ENCODE measurements at regions not wholly inside any gene's neighbourhood (a gene's known extent, or its start where the extent isn't known, plus 50 kb on each side); places are given as distances from the start of the nearest gene placed in this dataset.

DNA sequence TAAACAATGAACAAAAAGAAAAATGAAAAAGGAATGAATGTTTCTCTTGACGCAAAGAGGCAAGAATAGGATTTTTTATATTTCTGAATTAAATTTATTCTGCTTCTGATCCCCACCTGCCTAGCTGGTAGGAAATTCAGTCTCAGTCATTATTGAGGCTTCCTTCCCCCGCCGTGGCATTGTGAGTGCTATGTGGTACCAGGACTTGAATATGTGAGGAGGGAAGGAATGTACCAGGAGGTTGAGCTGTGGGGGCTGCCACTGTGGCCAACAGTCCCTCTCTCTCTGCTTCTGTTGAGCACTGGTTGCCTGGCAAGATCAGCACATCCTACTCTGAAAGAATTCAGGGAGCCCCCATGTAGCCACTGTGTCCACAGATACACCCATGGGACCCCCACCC, 368.1 kb upstream of the JARID2 start:
- H3K4me3 ChIP-seq (ENCODE audit: low read depth, low read length), result no peak overlapping the region
- no peaks in the 10 kb centered on the region for H3K36me3 ChIP-seq (ENCODE audit: control insufficient read depth, insufficient read depth, low read length)
- DNase-seq (ENCODE audit: low read depth in 4 of 6, low spot score in 6 of 6), result no peak
- WGBS (ENCODE audit: insufficient coverage), result no CpG with 5 or more reads among the region's 3 CpGs
- peaks cover 14% of the 10 kb centered on the region for H3K4me1 ChIP-seq (ENCODE audit: control insufficient read depth, insufficient read depth, low read length)
- no peak overlapping the region for H3K27ac ChIP-seq (ENCODE audit: low read depth, low read length)
- H3K9me3 ChIP-seq (ENCODE audit: control insufficient read depth, insufficient read depth, low read length), result no peaks in the 10 kb centered on the region
- H3K27me3 ChIP-seq (ENCODE audit: control insufficient read depth, insufficient read depth, low read length), result no peaks in the 10 kb centered on the region

DNA sequence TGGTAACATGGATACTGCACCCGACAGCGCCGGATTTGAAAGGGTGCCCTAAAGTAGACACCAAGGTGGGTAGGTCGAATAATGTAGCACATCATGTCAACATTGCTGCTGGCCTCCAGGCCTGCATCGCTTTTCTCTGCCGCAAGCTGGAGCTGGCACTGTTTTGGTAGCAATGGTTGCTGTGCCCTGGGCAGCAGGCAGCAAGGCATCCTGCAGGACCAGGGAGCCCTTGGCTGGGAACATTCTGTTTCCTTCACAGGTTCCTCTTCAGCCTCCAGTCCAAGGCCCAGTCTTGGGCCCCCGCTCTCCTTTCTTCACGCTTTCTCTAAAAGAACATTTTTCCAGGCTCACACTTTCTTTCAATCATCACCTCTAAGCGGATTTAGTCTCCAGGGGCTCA, 365.8 kb upstream of the JARID2 start:
- WGBS (ENCODE audit: insufficient coverage), result 89% methylated on average over 9 of the region's 9 CpGs
- Histone ChIP-seq H3K27ac (ENCODE audit: low read depth, low read length) (no peak overlapping the region), H3K9me3 (ENCODE audit: control insufficient read depth, insufficient read depth, low read length) (no peaks in the 10 kb centered on the region), H3K4me3 (ENCODE audit: low read depth, low read length) (no peak overlapping the region), H3K27me3 (ENCODE audit: control insufficient read depth, insufficient read depth, low read length) (no peaks in the 10 kb centered on the region), H3K4me1 (ENCODE audit: control insufficient read depth, insufficient read depth, low read length) (peaks cover 14% of the 10 kb centered on the region), H3K36me3 (ENCODE audit: control insufficient read depth, insufficient read depth, low read length) (no peaks in the 10 kb centered on the region)
- DNase-seq (ENCODE audit: low read depth in 4 of 6, low spot score in 6 of 6), result peak in 1 of 6 donors; percentile 23

DNA sequence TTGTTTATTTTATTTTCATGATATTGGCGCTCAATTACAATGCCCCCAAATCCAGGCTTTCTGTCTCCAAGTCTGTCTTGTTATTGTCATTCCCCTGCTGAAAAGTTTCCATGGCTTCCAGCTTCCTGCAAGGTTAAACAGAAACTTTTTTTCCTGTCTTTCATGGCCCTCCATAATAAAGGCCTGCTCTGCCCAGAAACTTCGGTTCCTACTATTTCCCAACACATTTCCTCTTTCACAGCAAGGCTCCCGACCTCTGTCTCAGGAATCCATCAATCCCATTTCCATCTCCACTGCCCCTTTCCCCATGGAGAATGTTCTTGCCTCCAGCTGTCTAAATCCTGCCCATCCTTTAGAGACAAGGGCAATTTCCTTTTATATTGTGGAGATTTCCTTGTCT, 365.2 kb upstream of the JARID2 start:
- WGBS (ENCODE audit: insufficient coverage), result 15% methylated on average over 3 of the region's 3 CpGs
- H3K36me3 ChIP-seq (ENCODE audit: control insufficient read depth, insufficient read depth, low read length), result no peaks in the 10 kb centered on the region
- H3K27ac ChIP-seq (ENCODE audit: low read depth, low read length), result no peak overlapping the region
- H3K9me3 ChIP-seq (ENCODE audit: control insufficient read depth, insufficient read depth, low read length), result no peaks in the 10 kb centered on the region
- no peaks in the 10 kb centered on the region for H3K27me3 ChIP-seq (ENCODE audit: control insufficient read depth, insufficient read depth, low read length)
- no peak overlapping the region for H3K4me3 ChIP-seq (ENCODE audit: low read depth, low read length)
- peak in 1 of 6 donors; percentile 40 for DNase-seq (ENCODE audit: low read depth in 4 of 6, low spot score in 6 of 6)
- H3K4me1 ChIP-seq (ENCODE audit: control insufficient read depth, insufficient read depth, low read length), result peaks cover 14% of the 10 kb centered on the region

DNA sequence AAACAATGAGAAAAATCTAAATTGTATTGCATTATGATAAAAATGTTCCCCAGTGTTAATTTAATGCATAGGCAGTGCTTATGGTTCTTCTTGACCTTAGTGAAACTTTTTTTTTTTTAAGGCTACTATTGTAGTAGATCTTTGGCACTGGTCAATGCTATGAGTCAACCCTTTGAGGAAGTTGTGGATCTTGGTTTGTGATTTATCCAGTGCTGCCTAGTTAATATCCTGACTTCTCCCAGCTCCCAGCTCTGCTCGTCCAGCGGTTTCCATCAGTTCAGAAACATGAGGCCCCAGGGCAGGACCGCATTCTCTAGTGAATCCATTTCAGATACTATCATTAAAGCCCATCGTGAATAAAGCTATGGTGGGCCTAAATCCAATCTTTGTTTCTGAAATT, 364.5 kb upstream of the JARID2 start:
- H3K27me3 ChIP-seq (ENCODE audit: control insufficient read depth, insufficient read depth, low read length), result no peaks in the 10 kb centered on the region
- no peak overlapping the region for H3K4me3 ChIP-seq (ENCODE audit: low read depth, low read length)
- H3K27ac ChIP-seq (ENCODE audit: low read depth, low read length), result no peak overlapping the region
- no peak for DNase-seq (ENCODE audit: low read depth in 4 of 6, low spot score in 6 of 6)
- WGBS (ENCODE audit: insufficient coverage), result no CpG with 5 or more reads among the region's 4 CpGs
- no peaks in the 10 kb centered on the region for H3K36me3 ChIP-seq (ENCODE audit: control insufficient read depth, insufficient read depth, low read length)
- H3K9me3 ChIP-seq (ENCODE audit: control insufficient read depth, insufficient read depth, low read length), result no peaks in the 10 kb centered on the region
- peaks cover 14% of the 10 kb centered on the region for H3K4me1 ChIP-seq (ENCODE audit: control insufficient read depth, insufficient read depth, low read length)

DNA sequence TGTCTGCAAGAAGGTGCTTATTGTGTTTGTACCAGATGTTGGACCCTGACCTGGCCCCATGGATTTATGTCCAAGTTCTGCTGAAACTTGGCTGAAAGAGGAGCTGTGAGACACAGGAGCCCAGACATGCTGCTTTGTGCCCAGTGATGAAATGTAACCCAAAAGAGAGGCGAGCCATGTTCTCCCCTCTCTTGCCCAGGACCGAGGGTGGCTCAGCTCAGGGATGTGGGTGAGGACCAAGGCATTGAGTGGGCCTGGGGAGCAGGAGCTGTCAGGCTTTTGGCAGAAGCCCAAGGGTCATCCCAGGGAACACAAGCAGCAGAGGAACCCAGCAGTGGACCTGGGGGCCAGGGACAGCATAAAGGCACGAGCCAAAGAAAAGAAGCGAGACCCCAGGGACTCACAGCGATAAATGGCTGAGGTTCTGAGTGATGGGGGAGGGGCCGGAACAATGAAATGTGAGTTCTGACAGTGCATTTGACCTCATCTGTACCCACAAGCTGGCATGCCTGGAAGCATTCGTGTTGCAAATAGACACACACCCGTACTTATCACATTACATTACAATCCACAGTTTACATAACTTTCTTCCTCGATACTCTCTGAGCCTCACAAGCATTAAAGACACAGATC, 363.4 kb upstream of the JARID2 start:
- peak in 1 of 6 donors; percentile 38 for DNase-seq (ENCODE audit: low read depth in 4 of 6, low spot score in 6 of 6)
- Histone ChIP-seq H3K4me1 (ENCODE audit: control insufficient read depth, insufficient read depth, low read length) (peaks cover 10% of the 10 kb centered on the region), H3K36me3 (ENCODE audit: control insufficient read depth, insufficient read depth, low read length) (no peaks in the 10 kb centered on the region), H3K4me3 (ENCODE audit: low read depth, low read length) (no peak overlapping the region), H3K27ac (ENCODE audit: low read depth, low read length) (no peak overlapping the region), H3K27me3 (ENCODE audit: control insufficient read depth, insufficient read depth, low read length) (no peaks in the 10 kb centered on the region), H3K9me3 (ENCODE audit: control insufficient read depth, insufficient read depth, low read length) (no peaks in the 10 kb centered on the region)
- 60% methylated on average over 6 of the region's 9 CpGs for WGBS (ENCODE audit: insufficient coverage)

DNA sequence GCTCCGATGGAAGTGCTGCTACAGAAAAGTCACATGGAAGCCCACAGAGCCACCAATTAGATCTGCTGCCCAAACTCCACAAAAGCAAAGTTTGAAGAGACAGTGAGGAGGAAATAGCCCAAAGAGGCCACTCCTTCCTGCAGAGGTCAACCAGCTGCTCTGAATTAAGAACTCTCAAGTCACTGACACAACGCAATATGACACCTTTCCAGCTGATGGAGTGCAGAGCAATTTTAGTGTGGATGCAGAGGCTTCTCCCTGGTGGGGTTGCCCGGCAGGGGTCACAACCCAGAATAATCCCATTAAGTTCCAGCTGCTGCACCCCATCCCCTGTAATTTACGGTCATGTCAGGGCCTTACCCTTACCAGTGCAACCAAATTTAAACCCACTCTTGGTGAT, 361.9 kb upstream of the JARID2 start:
- no peaks in the 10 kb centered on the region for H3K9me3 ChIP-seq (ENCODE audit: control insufficient read depth, insufficient read depth, low read length)
- DNase-seq (ENCODE audit: low read depth in 4 of 6, low spot score in 6 of 6), result peak in 1 of 6 donors; percentile 16
- WGBS (ENCODE audit: insufficient coverage), result 55% methylated on average over 2 of the region's 4 CpGs

DNA sequence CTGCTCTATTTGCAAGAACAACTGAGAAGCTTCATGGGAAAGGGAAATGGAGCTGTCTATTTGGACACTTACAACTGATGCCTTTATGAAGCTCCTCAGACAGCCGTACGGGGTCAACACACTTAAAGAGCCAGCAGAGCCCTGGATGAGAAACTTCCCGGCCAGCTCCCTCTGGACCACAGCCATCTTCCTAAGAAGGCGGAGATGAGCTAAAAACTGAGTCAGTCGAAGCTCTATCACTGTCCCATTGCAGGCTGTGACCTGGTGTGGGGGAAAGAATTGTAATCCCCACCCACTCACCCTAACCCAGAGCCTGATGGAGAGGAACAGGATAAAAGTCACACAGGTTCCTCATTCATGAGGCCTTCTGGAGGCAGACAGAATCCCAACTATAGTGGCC, 360.4 kb upstream of the JARID2 start:
- Histone ChIP-seq H3K36me3 (ENCODE audit: control insufficient read depth, insufficient read depth, low read length) (no peaks in the 10 kb centered on the region), H3K4me1 (ENCODE audit: control insufficient read depth, insufficient read depth, low read length) (peaks cover 5% of the 10 kb centered on the region), H3K9me3 (ENCODE audit: control insufficient read depth, insufficient read depth, low read length) (no peaks in the 10 kb centered on the region), H3K27ac (ENCODE audit: low read depth, low read length) (no peak overlapping the region), H3K4me3 (ENCODE audit: low read depth, low read length) (no peak overlapping the region), H3K27me3 (ENCODE audit: control insufficient read depth, insufficient read depth, low read length) (no peaks in the 10 kb centered on the region)
- no peak for DNase-seq (ENCODE audit: low read depth in 4 of 6, low spot score in 6 of 6)
- WGBS (ENCODE audit: insufficient coverage), result no CpG with 5 or more reads among the region's 5 CpGs

More for the DNA sequence above, 361.9 kb upstream of the JARID2 start:
- Histone ChIP-seq H3K27ac (ENCODE audit: low read depth, low read length) (no peak overlapping the region), H3K4me3 (ENCODE audit: low read depth, low read length) (no peak overlapping the region), H3K27me3 (ENCODE audit: control insufficient read depth, insufficient read depth, low read length) (no peaks in the 10 kb centered on the region), H3K4me1 (ENCODE audit: control insufficient read depth, insufficient read depth, low read length) (peaks cover 10% of the 10 kb centered on the region), H3K36me3 (ENCODE audit: control insufficient read depth, insufficient read depth, low read length) (no peaks in the 10 kb centered on the region)

DNA sequence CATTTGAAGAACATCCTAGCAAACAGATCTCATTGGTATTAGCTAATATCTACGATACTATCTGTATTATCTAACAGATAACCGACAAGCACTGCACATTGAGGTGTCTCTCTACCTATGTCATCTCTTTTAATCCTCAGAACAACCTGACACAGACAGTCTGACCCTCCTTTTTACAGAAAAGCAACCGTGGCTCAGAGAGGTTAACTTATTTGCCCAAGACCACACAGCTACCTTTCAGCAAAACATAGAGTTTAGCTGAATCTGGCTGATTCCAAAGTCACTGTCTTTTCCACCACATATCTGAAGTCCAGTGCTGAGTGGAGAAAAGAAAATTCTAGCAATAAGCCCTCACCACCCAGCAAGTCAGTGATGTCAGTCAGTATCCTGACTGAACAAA, 358.7 kb upstream of the JARID2 start:
- Histone ChIP-seq H3K27me3 (ENCODE audit: control insufficient read depth, insufficient read depth, low read length) (no peaks in the 10 kb centered on the region), H3K36me3 (ENCODE audit: control insufficient read depth, insufficient read depth, low read length) (no peaks in the 10 kb centered on the region), H3K27ac (ENCODE audit: low read depth, low read length) (no peak overlapping the region), H3K4me3 (ENCODE audit: low read depth, low read length) (no peak overlapping the region), H3K9me3 (ENCODE audit: control insufficient read depth, insufficient read depth, low read length) (no peaks in the 10 kb centered on the region), H3K4me1 (ENCODE audit: control insufficient read depth, insufficient read depth, low read length) (peaks cover 5% of the 10 kb centered on the region)
- no peak for DNase-seq (ENCODE audit: low read depth in 4 of 6, low spot score in 6 of 6)
- WGBS (ENCODE audit: insufficient coverage), result 94% methylated on average over 3 of the region's 3 CpGs

DNA sequence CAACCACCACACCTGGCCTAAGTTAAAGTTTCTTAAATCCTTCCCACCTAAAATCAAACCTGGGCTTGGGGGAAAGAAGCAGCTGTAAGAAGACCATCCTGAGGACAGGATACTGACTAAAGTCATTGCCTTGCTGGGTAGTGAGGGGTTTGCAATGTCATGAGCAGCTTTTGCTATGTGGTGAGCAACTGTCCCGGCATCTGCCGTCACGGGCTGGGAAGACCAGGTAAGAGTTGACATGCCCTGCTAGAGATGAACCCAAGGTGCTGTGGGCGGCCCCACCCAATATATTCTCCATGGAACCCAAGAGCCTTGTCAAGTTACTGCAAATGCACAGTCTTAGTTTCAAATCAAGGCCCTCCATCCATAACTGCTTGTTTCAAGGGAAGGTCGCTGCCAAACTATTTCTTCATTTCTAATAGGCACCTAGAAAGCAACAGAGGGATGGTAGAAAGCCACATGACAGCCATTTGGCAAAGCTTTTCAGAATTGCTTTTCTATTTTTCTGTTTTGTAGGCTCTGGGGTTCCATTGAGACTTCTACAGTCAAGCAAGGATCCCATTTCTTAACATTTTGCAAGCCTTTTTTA, 357.8 kb upstream of the JARID2 start:
- H3K27ac ChIP-seq (ENCODE audit: low read depth, low read length), result no peak overlapping the region
- DNase-seq (ENCODE audit: low read depth in 4 of 6, low spot score in 6 of 6), result no peak
- 100% methylated on average over 4 of the region's 5 CpGs for WGBS (ENCODE audit: insufficient coverage)
- H3K4me1 ChIP-seq (ENCODE audit: control insufficient read depth, insufficient read depth, low read length), result no peaks in the 10 kb centered on the region
- no peaks in the 10 kb centered on the region for H3K36me3 ChIP-seq (ENCODE audit: control insufficient read depth, insufficient read depth, low read length)
- H3K9me3 ChIP-seq (ENCODE audit: control insufficient read depth, insufficient read depth, low read length), result no peaks in the 10 kb centered on the region
- no peak overlapping the region for H3K4me3 ChIP-seq (ENCODE audit: low read depth, low read length)
- no peaks in the 10 kb centered on the region for H3K27me3 ChIP-seq (ENCODE audit: control insufficient read depth, insufficient read depth, low read length)

DNA sequence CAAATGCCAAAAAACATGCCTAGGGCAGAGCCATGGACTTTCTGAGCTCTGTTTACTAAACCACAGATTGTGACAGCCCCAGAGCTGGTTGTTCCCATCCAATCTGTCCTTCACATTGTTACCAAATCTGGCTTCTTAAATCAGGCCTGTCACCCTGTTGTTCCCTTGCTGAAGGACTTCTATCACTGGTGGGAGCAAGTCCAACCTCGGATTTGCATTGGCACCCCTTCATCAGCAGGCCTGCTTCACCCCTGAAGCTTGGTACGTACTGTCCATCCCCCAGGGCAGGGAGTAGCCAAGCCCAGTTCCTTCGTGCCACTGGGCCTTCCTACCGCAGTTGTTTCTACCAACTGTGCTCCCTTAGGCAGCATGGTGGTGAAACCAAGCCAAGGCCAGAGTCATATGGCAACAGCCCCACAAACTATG, 357.3 kb upstream of the JARID2 start:
- H3K4me3 ChIP-seq (ENCODE audit: low read depth, low read length), result no peak overlapping the region
- no peaks in the 10 kb centered on the region for H3K4me1 ChIP-seq (ENCODE audit: control insufficient read depth, insufficient read depth, low read length)
- H3K9me3 ChIP-seq (ENCODE audit: control insufficient read depth, insufficient read depth, low read length), result no peaks in the 10 kb centered on the region
- DNase-seq (ENCODE audit: low read depth in 4 of 6, low spot score in 6 of 6), result no peak
- 79% methylated on average over 4 of the region's 4 CpGs for WGBS (ENCODE audit: insufficient coverage)
- H3K27me3 ChIP-seq (ENCODE audit: control insufficient read depth, insufficient read depth, low read length), result no peaks in the 10 kb centered on the region
- H3K27ac ChIP-seq (ENCODE audit: low read depth, low read length), result no peak overlapping the region
- H3K36me3 ChIP-seq (ENCODE audit: control insufficient read depth, insufficient read depth, low read length), result no peaks in the 10 kb centered on the region
